ENCODE measurements at regions not wholly inside any gene's neighbourhood (a gene's known extent, or its start where the extent isn't known, plus 50 kb on each side); places are given as distances from the start of the nearest gene placed in this dataset.

DNA sequence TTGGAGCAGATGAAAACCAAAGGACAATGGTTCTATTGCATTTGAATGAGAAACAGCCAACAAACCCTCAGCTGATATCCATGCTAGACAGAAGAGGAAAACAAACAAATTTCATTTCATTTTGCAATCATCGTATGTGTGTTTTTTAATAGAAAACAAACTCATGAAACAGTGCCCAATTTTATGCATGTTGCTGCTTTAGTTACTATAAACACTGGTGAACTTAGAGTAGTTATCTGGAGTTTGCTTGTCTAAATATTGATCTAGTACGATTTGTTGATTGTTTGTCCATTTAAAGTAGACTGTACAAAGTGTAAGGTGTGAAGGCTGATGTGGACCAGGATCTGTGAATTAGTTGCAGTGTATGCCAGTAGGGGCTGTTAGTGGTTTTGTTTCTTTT lies 166.6 kb downstream of the KITLG start:
- H3K27ac ChIP-seq (ENCODE audit: insufficient read depth, low read depth, low read length), result no peak overlapping the region
- POLR2A ChIA-PET, result no interaction called here
- no peaks in the 10 kb centered on the region for H3K36me3 ChIP-seq (ENCODE audit: control insufficient read depth in 2 of 2, extremely low read depth in 1 of 2, insufficient read depth in 2 of 2, low read length in 2 of 2)
- H3K9ac ChIP-seq (replicated peaks; ENCODE audit: extremely low read depth, insufficient read depth, low read length), result no peak overlapping the region
- H3K4me3 ChIP-seq (replicated peaks in 1 of 3; ENCODE audit: insufficient read depth in 1 of 3, low read depth in 1 of 3, low read length in 3 of 3), result no peak overlapping the region
- FAIRE-seq (no peak), DNase-seq (ENCODE audit: low read depth, low spot score) (no peak)
- intact Hi-C loops (cut with micrococcal nuclease), result no loop called here
- dilution Hi-C loops (cut with MboI; ENCODE audit: extremely low pct_ligation_motif_present, low sequenced_read_pairs), result no loop called here
- CTCF ChIA-PET, result interaction anchor here (1.4 to 1.7 kb wide), 2 partner anchors 13 to 20 kb away, joined by 5 read pairs; no protein-coding TSS in a partner anchor
- no peaks in the 10 kb centered on the region for H4K20me1 ChIP-seq (replicated peaks; ENCODE audit: control insufficient read depth, extremely low read depth, insufficient read depth, low read length)
- no peaks in the 10 kb centered on the region for H3K9me3 ChIP-seq (replicated peaks; ENCODE audit: control insufficient read depth, insufficient read depth, low read length)
- no TSS peak for BruUV-seq (replicated peaks)
- TF ChIP-seq POLR2A (IDR thresholded peaks at IDR 0.05; ENCODE audit: low read depth, low read length) (no peak), MYC (IDR thresholded peaks at IDR 0.05; ENCODE audit: low read depth, low read length) (no peak), POLR2AphosphoS5 (IDR thresholded peaks at IDR 0.05; ENCODE audit: insufficient read depth, low read depth, low read length) (no peak), EZH2 (IDR thresholded peaks at IDR 0.05; ENCODE audit: borderline replicate concordance, low read depth, low read length, severe bottlenecking) (no peak), FOS (IDR thresholded peaks at IDR 0.05; ENCODE audit: borderline replicate concordance, insufficient read depth, low read length) (no peak), JUN (IDR thresholded peaks at IDR 0.05; ENCODE audit: borderline replicate concordance, insufficient read depth, insufficient read length, low read depth) (no peak)
- TF ChIP-seq, protein P1, sequence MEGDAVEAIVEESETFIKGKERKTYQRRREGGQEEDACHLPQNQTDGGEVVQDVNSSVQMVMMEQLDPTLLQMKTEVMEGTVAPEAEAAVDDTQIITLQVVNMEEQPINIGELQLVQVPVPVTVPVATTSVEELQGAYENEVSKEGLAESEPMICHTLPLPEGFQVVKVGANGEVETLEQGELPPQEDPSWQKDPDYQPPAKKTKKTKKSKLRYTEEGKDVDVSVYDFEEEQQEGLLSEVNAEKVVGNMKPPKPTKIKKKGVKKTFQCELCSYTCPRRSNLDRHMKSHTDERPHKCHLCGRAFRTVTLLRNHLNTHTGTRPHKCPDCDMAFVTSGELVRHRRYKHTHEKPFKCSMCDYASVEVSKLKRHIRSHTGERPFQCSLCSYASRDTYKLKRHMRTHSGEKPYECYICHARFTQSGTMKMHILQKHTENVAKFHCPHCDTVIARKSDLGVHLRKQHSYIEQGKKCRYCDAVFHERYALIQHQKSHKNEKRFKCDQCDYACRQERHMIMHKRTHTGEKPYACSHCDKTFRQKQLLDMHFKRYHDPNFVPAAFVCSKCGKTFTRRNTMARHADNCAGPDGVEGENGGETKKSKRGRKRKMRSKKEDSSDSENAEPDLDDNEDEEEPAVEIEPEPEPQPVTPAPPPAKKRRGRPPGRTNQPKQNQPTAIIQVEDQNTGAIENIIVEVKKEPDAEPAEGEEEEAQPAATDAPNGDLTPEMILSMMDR (IDR thresholded peaks at IDR 0.05; ENCODE audit: extremely low read depth in 1 of 2, insufficient read depth in 1 of 2, low read depth in 1 of 2, low read length in 2 of 2), result no peak
- TF ChIP-seq, protein P2, sequence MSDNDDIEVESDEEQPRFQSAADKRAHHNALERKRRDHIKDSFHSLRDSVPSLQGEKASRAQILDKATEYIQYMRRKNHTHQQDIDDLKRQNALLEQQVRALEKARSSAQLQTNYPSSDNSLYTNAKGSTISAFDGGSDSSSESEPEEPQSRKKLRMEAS (IDR thresholded peaks at IDR 0.05; ENCODE audit: insufficient read depth, insufficient read length), result no peak
- H3K9me1 ChIP-seq (replicated peaks; ENCODE audit: control insufficient read depth, extremely low read depth, insufficient read depth, low read length), result no peaks in the 10 kb centered on the region
- H3K27me3 ChIP-seq (ENCODE audit: control insufficient read depth in 2 of 2, insufficient read depth in 2 of 2, low read length in 2 of 2), result no peaks in the 10 kb centered on the region
- H2AFZ ChIP-seq (ENCODE audit: low read depth, low read length), result no peak overlapping the region
- no peaks in the 10 kb centered on the region for H3K4me1 ChIP-seq (ENCODE audit: control insufficient read depth, extremely low read depth, insufficient read depth, low read length)
- no peaks in the 10 kb centered on the region for H3K79me2 ChIP-seq (ENCODE audit: control insufficient read depth, insufficient read depth, low read length)
- no peak overlapping the region for H3K4me2 ChIP-seq (ENCODE audit: insufficient read depth, low read length)

All from endothelial cell of umbilical vein (primary cell).